K562 (cell line): ENCODE measurements at regions not wholly inside any gene's neighbourhood (a gene's known extent, or its start where the extent isn't known, plus 50 kb on each side); places are given as distances from the start of the nearest gene placed in this dataset.

Experiments
- ATAC-seq: fragments of 200-7000 bp; cut with Tn5 transposase; 3 replicates; pipeline ENCODE4 v1.9.1; 2020; ENCODE audit warnings: moderate library complexity
- BruUV-seq: library from RNA; stranded (reverse); fragments of 400-500 nt; replicated peaks from 2 replicates; lab custom pipeline; 2021; lab: Mats Ljungman, UMichigan
- CTCF ChIA-PET: fragments of 300-600 bp; formaldehyde crosslinking; extraction: SDS; loops from one replicate; lab custom pipeline; 2021; ENCODE audit warnings: low intra/inter-chr PET ratio; lab: Yijun Ruan, JAX
- POLR2A ChIA-PET: fragments of 300-600, 350-650 bp; sonication (Branson Sonifier 250); formaldehyde crosslinking; extraction: SDS; loops from one replicate; lab custom pipeline; 2021; ENCODE audit warnings: antibody characterized with exemption, inconsistent platforms; lab: Yijun Ruan, JAX
- DNase-seq, 4 experiments: peaks; one replicate each; pipeline versions ENCODE4 v3.0.0 to v3.0.0-alpha.2; 2011 to 2018; ENCODE audit warnings: low spot score in 3 of 4, mixed read lengths in 3 of 4; ENCODE audit errors: extremely low read depth in 1 of 4
- FAIRE-seq: peaks from 2 replicates; lab custom pipeline; 2011; peaks lifted over from hg19 to GRCh38; lab: Jason Lieb, UNC
- H2AFZ ChIP-seq: 2 replicates; pipeline ENCODE4 v1.6.0; 2011; ENCODE audit warnings: low read depth, low read length, control low read depth, inconsistent platforms
- H3K27ac ChIP-seq: fragments of 200-600 bp; 3 replicates; pipeline ENCODE4 v1.8.0; 2011; ENCODE audit warnings: low read depth, mild to moderate bottlenecking, control low read depth, inconsistent platforms, low read length, moderate library complexity, mixed read lengths; ENCODE audit errors: extremely low read depth
- H3K27me3 ChIP-seq, 2 experiments: fragments of 300-600 bp in 1 of 2; 2 replicates in 1 of 2; 3 replicates in 1 of 2; pipeline versions ENCODE4 v1.6.0 to v1.8.0; 2011; ENCODE audit warnings: inconsistent platforms in 2 of 2, low read length in 2 of 2, mild to moderate bottlenecking in 1 of 2, mixed read lengths in 1 of 2, moderate library complexity in 1 of 2; ENCODE audit not compliant: control insufficient read depth in 2 of 2, insufficient read depth in 2 of 2
- H3K36me3 ChIP-seq: fragments of 300-600 bp; 3 replicates; pipeline ENCODE4 v1.8.0; 2011; ENCODE audit warnings: mild to moderate bottlenecking, low read length, inconsistent platforms; ENCODE audit not compliant: control insufficient read depth, insufficient read depth
- H3K4me1 ChIP-seq, 2 experiments: fragments of 200-600 bp in 1 of 2; replicated peaks in 1 of 2; 2 replicates in 1 of 2; 3 replicates in 1 of 2; pipeline versions ENCODE4 v1.5.1 to v1.8.0; 2011; ENCODE audit warnings: inconsistent platforms in 2 of 2, low read length in 2 of 2, mild to moderate bottlenecking in 1 of 2, mixed read lengths in 1 of 2, moderate library complexity in 1 of 2; ENCODE audit not compliant: control insufficient read depth in 2 of 2, insufficient read depth in 2 of 2
- H3K4me2 ChIP-seq: 2 replicates; pipeline ENCODE4 v1.6.1; 2011; ENCODE audit warnings: low read length, control low read depth, inconsistent platforms, mixed read lengths; ENCODE audit not compliant: insufficient read depth
- H3K4me3 ChIP-seq: fragments of 200-600 bp; sonication (generic), shearing (Covaris generic); 2 replicates; pipeline ENCODE4 v1.5.1; 2016; ENCODE audit warnings: control low read depth, inconsistent platforms
- H3K79me2 ChIP-seq: fragments of 200-600 bp; 3 replicates; pipeline ENCODE4 v1.8.0; 2011; ENCODE audit warnings: low read length, inconsistent platforms; ENCODE audit not compliant: control insufficient read depth, insufficient read depth
- H3K9ac ChIP-seq, 2 experiments: 2 replicates each; pipeline versions ENCODE4 v1.6.0 to v1.6.1; 2011; ENCODE audit warnings: low read depth in 2 of 2, low read length in 2 of 2, control low read depth in 1 of 2, inconsistent platforms in 1 of 2, mild to moderate bottlenecking in 1 of 2, mixed read lengths in 1 of 2; ENCODE audit not compliant: insufficient read depth in 1 of 2
- H3K9me1 ChIP-seq: one replicate; pipeline ENCODE4 v1.6.0; 2011; ENCODE audit warnings: inconsistent platforms, mild to moderate bottlenecking, low read length, moderate library complexity; ENCODE audit not compliant: control insufficient read depth, insufficient read depth
- H3K9me3 ChIP-seq: replicated peaks from 2 replicates; pipeline ENCODE4 v1.5.1; 2011; ENCODE audit warnings: low read depth, low read length, inconsistent platforms; ENCODE audit not compliant: control insufficient read depth, insufficient read depth
- H4K20me1 ChIP-seq: replicated peaks from 2 replicates; pipeline ENCODE4 v1.6.1; 2011; ENCODE audit warnings: low read length, inconsistent platforms, mixed read lengths; ENCODE audit not compliant: control insufficient read depth, insufficient read depth
- CBFA2T2 ChIP-seq: fragments of 450-650 bp; conservative IDR thresholded peaks from 2 replicates; pipeline ENCODE4 v1.6.1; 2017; ENCODE audit warnings: mild to moderate bottlenecking
- CBX2 ChIP-seq: fragments of 200-600 bp; sonication (generic); IDR thresholded peaks from one replicate; pipeline ENCODE4 v1.6.1; 2012; ENCODE audit warnings: mild to moderate bottlenecking, low read length, inconsistent platforms; ENCODE audit not compliant: insufficient read depth, poor library complexity, severe bottlenecking
- CBX3 ChIP-seq, 2 experiments: IDR thresholded peaks; 1 replicate in 1 of 2; 2 replicates in 1 of 2; pipeline ENCODE4 v1.6.1; 2012; ENCODE audit warnings: inconsistent platforms in 2 of 2, low read length in 2 of 2, borderline replicate concordance in 1 of 2, control low read depth in 1 of 2
- CBX8 ChIP-seq: fragments of 200-600 bp; sonication (generic); IDR thresholded peaks from 2 replicates; pipeline ENCODE4 v1.6.1; 2012; ENCODE audit warnings: borderline replicate concordance, mixed run types, low read depth, mild to moderate bottlenecking, moderate library complexity, mixed read lengths, low read length, control low read depth, inconsistent platforms; ENCODE audit not compliant: poor library complexity, severe bottlenecking; ENCODE audit errors: extremely low read depth
- CHD2 ChIP-seq: IDR thresholded peaks from 2 replicates; pipeline ENCODE4 v1.6.1; 2011; ENCODE audit warnings: low read depth, low read length
- CREB1 ChIP-seq, 2 experiments: sonication (generic) in 1 of 2; formaldehyde crosslinking in 1 of 2; IDR thresholded peaks; 2 replicates each; pipeline versions ENCODE4 v1.6.1 to v1.8.0; 2012 to 2022; ENCODE audit warnings: inconsistent platforms in 1 of 2, mild to moderate bottlenecking in 1 of 2, missing genetic modification reagents in 1 of 2, moderate library complexity in 1 of 2
- HCFC1 ChIP-seq: IDR thresholded peaks from 2 replicates; pipeline ENCODE4 v1.6.1; 2012; ENCODE audit warnings: low read depth, low read length, improper control_type of control experiment
- HNRNPH1 ChIP-seq: fragments of 200-400 bp; formaldehyde crosslinking; optimal IDR thresholded peaks from 2 replicates; pipeline ENCODE3; 2017; ENCODE audit warnings: low read depth, mild to moderate bottlenecking, low read length, moderate library complexity
- IFI16 ChIP-seq: fragments of 250-450 bp; sonication (Bioruptor Pico); IDR thresholded peaks from 2 replicates; pipeline ENCODE4 v2.1.2; 2022; ENCODE audit warnings: mild to moderate bottlenecking, inconsistent platforms
- JUNB ChIP-seq: fragments of 450-650 bp; formaldehyde crosslinking; conservative IDR thresholded peaks from 2 replicates; pipeline ENCODE4 v1.4.0; 2020; ENCODE audit warnings: mild to moderate bottlenecking
- KAT8 ChIP-seq: fragments of 450-650 bp; IDR thresholded peaks from 2 replicates; pipeline ENCODE4 v1.6.1; 2016; ENCODE audit warnings: low read depth, mild to moderate bottlenecking
- MCM7 ChIP-seq, 2 experiments: fragments of 450-650 bp; IDR thresholded peaks; 2 replicates each; pipeline ENCODE4 v1.6.1; 2016 to 2018
- NFXL1 ChIP-seq: fragments of 450-650 bp; formaldehyde crosslinking; IDR thresholded peaks from 2 replicates; pipeline ENCODE4 v1.4.0; 2021; ENCODE audit warnings: mild to moderate bottlenecking
- SP1 ChIP-seq: sonication (generic); formaldehyde crosslinking; IDR thresholded peaks from 2 replicates; pipeline ENCODE4 v1.8.1; 2022; ENCODE audit warnings: mild to moderate bottlenecking, missing genetic modification reagents
- TEAD2 ChIP-seq: fragments of 450-650 bp; IDR thresholded peaks from 2 replicates; pipeline ENCODE4 v1.6.1; 2016; ENCODE audit warnings: missing genetic modification characterization, control low read depth, missing compliant biosample characterization
- ZNF184 ChIP-seq: sonication (generic); formaldehyde crosslinking; IDR thresholded peaks from 2 replicates; pipeline ENCODE4 v1.5.0; 2020; ENCODE audit warnings: missing genetic modification reagents
- ZNF589 ChIP-seq: fragments of 200-800 bp; sonication (Bioruptor generic); IDR thresholded peaks from 2 replicates; pipeline ENCODE4 v1.6.1; 2016; ENCODE audit warnings: low read depth, missing genetic modification characterization, missing compliant biosample characterization
- ZNF707 ChIP-seq: fragments of 250-450 bp; sonication (Bioruptor Pico); conservative IDR thresholded peaks from 2 replicates; pipeline ENCODE4 v1.8.0; 2022; ENCODE audit warnings: inconsistent platforms, mild to moderate bottlenecking, moderate library complexity
- WGBS: fragments of 100-300 bp; shearing (Covaris generic); methylation state at CpG from one replicate; pipeline ENCODE4 v1.1.6; 2016; ENCODE audit warnings: low coverage, mixed read lengths; ENCODE audit not compliant: insufficient coverage; ENCODE audit errors: missing lambda C conversion rate; 5-methylcytosine and 5-hydroxymethylcytosine counted together
- in situ Hi-C: fragments of 300-500 bp; cut with MboI; formaldehyde crosslinking; loops from 4 replicates; pipeline ENCODE4 v1.15.0; 2018; ENCODE audit warnings: inconsistent platforms, mixed read lengths
- intact Hi-C: fragments of 100-400 bp; cut with micrococcal nuclease; formaldehyde crosslinking; loops from 2 replicates; pipeline ENCODE4 v1.14.2; 2022
- TF ChIP-seq, protein P1 (sequence below), 2 experiments: fragments of 150-350 bp in 1 of 2; IDR thresholded peaks; 2 replicates each; pipeline ENCODE4 v1.6.1; 2012 to 2016; ENCODE audit warnings: low read depth in 2 of 2, low read length in 2 of 2, mild to moderate bottlenecking in 1 of 2, moderate library complexity in 1 of 2

DNA sequence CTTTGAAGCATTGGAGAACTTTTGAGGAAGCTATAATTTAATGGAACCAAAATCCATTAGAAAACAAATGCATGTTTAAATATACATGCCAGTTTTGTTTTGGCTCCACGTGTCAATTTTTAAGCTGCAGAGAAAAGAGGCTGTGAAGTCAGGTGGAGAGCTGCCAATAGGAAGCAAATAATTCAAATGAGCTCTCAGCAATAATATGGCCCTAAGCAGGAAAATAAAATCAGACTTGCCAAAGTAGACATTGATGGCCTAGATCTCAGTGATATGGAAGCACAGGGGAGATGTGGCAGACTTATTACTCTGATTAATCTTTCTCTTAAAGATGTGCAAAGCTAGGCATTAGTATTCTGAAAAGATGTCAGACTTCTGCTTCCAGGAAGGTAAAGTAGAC lies 769.8 kb upstream of the NDST4 start:
- Histone ChIP-seq H3K9me1 (no peaks in the 10 kb centered on the region), H3K36me3 (no peaks in the 10 kb centered on the region), H3K27ac (no peak overlapping the region), H3K4me3 (no peak overlapping the region), H3K79me2 (no peaks in the 10 kb centered on the region), H3K4me1 (no peaks in the 10 kb centered on the region), H3K9ac (no peak overlapping the region), H4K20me1 (no peaks in the 10 kb centered on the region), H3K27me3 (no peaks in the 10 kb centered on the region), H3K4me2 (no peak overlapping the region), H2AFZ (no peak overlapping the region), H3K9me3 (0 out of 2 replicates have a peak, but pooled peaks cover 2% of the 10 kb centered on the region)
- ATAC-seq (no peak), DNase-seq (no peak), FAIRE-seq (no peak)
- POLR2A ChIA-PET, result no interaction called here
- 0% methylated on average over 1 of the region's 1 CpG for WGBS
- in situ Hi-C loops (no loop called here), intact Hi-C loops (no loop called here)
- no TSS peak for BruUV-seq
- CTCF ChIA-PET, result no interaction called here
- no peak for TF ChIP-seq TEAD2 (tag)
- no peak for TF ChIP-seq ZNF589
- TF ChIP-seq, protein P1, sequence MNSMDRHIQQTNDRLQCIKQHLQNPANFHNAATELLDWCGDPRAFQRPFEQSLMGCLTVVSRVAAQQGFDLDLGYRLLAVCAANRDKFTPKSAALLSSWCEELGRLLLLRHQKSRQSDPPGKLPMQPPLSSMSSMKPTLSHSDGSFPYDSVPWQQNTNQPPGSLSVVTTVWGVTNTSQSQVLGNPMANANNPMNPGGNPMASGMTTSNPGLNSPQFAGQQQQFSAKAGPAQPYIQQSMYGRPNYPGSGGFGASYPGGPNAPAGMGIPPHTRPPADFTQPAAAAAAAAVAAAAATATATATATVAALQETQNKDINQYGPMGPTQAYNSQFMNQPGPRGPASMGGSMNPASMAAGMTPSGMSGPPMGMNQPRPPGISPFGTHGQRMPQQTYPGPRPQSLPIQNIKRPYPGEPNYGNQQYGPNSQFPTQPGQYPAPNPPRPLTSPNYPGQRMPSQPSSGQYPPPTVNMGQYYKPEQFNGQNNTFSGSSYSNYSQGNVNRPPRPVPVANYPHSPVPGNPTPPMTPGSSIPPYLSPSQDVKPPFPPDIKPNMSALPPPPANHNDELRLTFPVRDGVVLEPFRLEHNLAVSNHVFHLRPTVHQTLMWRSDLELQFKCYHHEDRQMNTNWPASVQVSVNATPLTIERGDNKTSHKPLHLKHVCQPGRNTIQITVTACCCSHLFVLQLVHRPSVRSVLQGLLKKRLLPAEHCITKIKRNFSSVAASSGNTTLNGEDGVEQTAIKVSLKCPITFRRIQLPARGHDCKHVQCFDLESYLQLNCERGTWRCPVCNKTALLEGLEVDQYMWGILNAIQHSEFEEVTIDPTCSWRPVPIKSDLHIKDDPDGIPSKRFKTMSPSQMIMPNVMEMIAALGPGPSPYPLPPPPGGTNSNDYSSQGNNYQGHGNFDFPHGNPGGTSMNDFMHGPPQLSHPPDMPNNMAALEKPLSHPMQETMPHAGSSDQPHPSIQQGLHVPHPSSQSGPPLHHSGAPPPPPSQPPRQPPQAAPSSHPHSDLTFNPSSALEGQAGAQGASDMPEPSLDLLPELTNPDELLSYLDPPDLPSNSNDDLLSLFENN (IDR thresholded peaks at IDR 0.05; ENCODE audit: low read depth in 2 of 2, low read length in 2 of 2), result no peak
- no peak for TF ChIP-seq IFI16
- no peak for TF ChIP-seq CBX2
- no peak for TF ChIP-seq MCM7 (IDR thresholded peaks at IDR 0.05)
- no peak for TF ChIP-seq CBFA2T2
- no peak for TF ChIP-seq ZNF707
- TF ChIP-seq CREB1 (IDR thresholded peaks at IDR 0.05), result no peak
- no peak for TF ChIP-seq CREB1 (CRISPR knock-in tag; IDR thresholded peaks at IDR 0.05)
- no peak for TF ChIP-seq CHD2
- TF ChIP-seq CBX8, result no peak
- no peak for TF ChIP-seq HCFC1
- no peak for TF ChIP-seq SP1 (CRISPR knock-in tag)
- TF ChIP-seq HNRNPH1, result no peak
- no peak for TF ChIP-seq KAT8
- TF ChIP-seq JUNB (CRISPR knock-in tag), result no peak
- TF ChIP-seq NFXL1, result no peak
- TF ChIP-seq CBX3 (IDR thresholded peaks at IDR 0.05; ENCODE audit: borderline replicate concordance in 1 of 2, low read length in 2 of 2), result no peak
- TF ChIP-seq ZNF184 (CRISPR knock-in tag), result no peak
